H1 (cell line): ENCODE measurements at regions not wholly inside any gene's neighbourhood (a gene's known extent, or its start where the extent isn't known, plus 50 kb on each side); places are given as distances from the start of the nearest gene placed in this dataset.

ENCODE experiments used
- CTCF ChIA-PET: fragments of 300-600 bp; sonication (Branson Sonifier 250); formaldehyde crosslinking; loops from one replicate; lab custom pipeline; 2021; ENCODE audit not compliant: partially characterized antibody; lab: Charles Lee
- POLR2A ChIA-PET: fragments of 300-600 bp; sonication (Branson Sonifier 250); formaldehyde crosslinking; loops from one replicate; lab custom pipeline; 2021; ENCODE audit warnings: inconsistent platforms; ENCODE audit not compliant: partially characterized antibody; lab: Charles Lee
- DNase-seq, 2 experiments: peaks; one replicate each; pipeline versions ENCODE4 v3.0.0 to v3.0.0-alpha.2; 2010 to 2022; ENCODE audit warnings: low spot score in 2 of 2, low read depth in 1 of 2, mixed read lengths in 1 of 2
- FAIRE-seq: peaks from 2 replicates; lab custom pipeline; 2011; peaks lifted over from hg19 to GRCh38; lab: Jason Lieb, UNC
- H2AFZ ChIP-seq: 2 replicates; pipeline ENCODE4 v1.8.1; 2012; ENCODE audit warnings: low read length, inconsistent platforms
- H2AK5ac ChIP-seq: 2 replicates; pipeline ENCODE4 v1.6.1; 2013; ENCODE audit warnings: low read depth, low read length
- H2BK120ac ChIP-seq: replicated peaks from 2 replicates; pipeline ENCODE3; 2013; ENCODE audit warnings: low read depth, low read length, inconsistent platforms
- H2BK12ac ChIP-seq: 2 replicates; pipeline ENCODE4 v1.6.1; 2013; ENCODE audit warnings: low read depth, low read length
- H2BK15ac ChIP-seq: 2 replicates; pipeline ENCODE4 v1.6.1; 2013; ENCODE audit warnings: low read length
- H2BK20ac ChIP-seq: 2 replicates; pipeline ENCODE4 v1.6.1; 2013; ENCODE audit warnings: low read length
- H2BK5ac ChIP-seq: 2 replicates; pipeline ENCODE4 v1.6.1; 2013; ENCODE audit warnings: low read depth, low read length
- H3K14ac ChIP-seq: 2 replicates; pipeline ENCODE4 v1.6.1; 2013; ENCODE audit warnings: inconsistent platforms; ENCODE audit not compliant: insufficient read length
- H3K18ac ChIP-seq: 2 replicates; pipeline ENCODE4 v1.6.1; 2013; ENCODE audit warnings: low read length; ENCODE audit errors: extremely low read depth
- H3K23ac ChIP-seq: 2 replicates; pipeline ENCODE4 v1.6.1; 2013; ENCODE audit warnings: inconsistent platforms; ENCODE audit not compliant: insufficient read length
- H3K23me2 ChIP-seq: 2 replicates; pipeline ENCODE4 v1.6.1; 2013; ENCODE audit warnings: low read depth, low read length
- H3K27ac ChIP-seq: 2 replicates; pipeline ENCODE4 v1.6.1; 2011; ENCODE audit warnings: low read depth, low read length, inconsistent platforms
- H3K27me3 ChIP-seq, 4 experiments: replicated peaks in 1 of 4; 1 replicate in 1 of 4; 2 replicates in 3 of 4; pipeline versions ENCODE4 v1.6.1 to v1.8.1; 2011 to 2013; ENCODE audit warnings: low read length in 3 of 4, mild to moderate bottlenecking in 3 of 4, inconsistent platforms in 2 of 4, mixed read lengths in 2 of 4, moderate library complexity in 1 of 4; ENCODE audit not compliant: control insufficient read depth in 3 of 4, insufficient read depth in 3 of 4; ENCODE audit errors: extremely low read depth in 1 of 4
- H3K36me3 ChIP-seq, 4 experiments: 2 replicates each; pipeline versions ENCODE4 v1.6.1 to v1.8.1; 2011 to 2013; ENCODE audit warnings: mild to moderate bottlenecking in 4 of 4, low read length in 3 of 4, moderate library complexity in 2 of 4, control low read depth in 1 of 4, inconsistent platforms in 1 of 4; ENCODE audit not compliant: insufficient read depth in 4 of 4, control insufficient read depth in 2 of 4
- H3K4ac ChIP-seq: replicated peaks from 2 replicates; pipeline ENCODE3; 2013; ENCODE audit warnings: low read length, low read depth, mixed read lengths, inconsistent platforms; ENCODE audit not compliant: insufficient read length
- H3K4me1 ChIP-seq, 4 experiments: replicated peaks in 1 of 4; 1 replicate in 1 of 4; 2 replicates in 3 of 4; pipeline versions ENCODE4 v1.6.1 to v1.8.1; 2011 to 2013; ENCODE audit warnings: low read length in 3 of 4, inconsistent platforms in 2 of 4, mixed read lengths in 1 of 4; ENCODE audit not compliant: insufficient read depth in 4 of 4, control insufficient read depth in 3 of 4
- H3K4me2 ChIP-seq, 2 experiments: 2 replicates each; pipeline versions ENCODE4 v1.6.1 to v1.8.1; 2011 to 2013; ENCODE audit warnings: low read depth in 2 of 2, low read length in 2 of 2, control low read depth in 1 of 2, inconsistent platforms in 1 of 2, mild to moderate bottlenecking in 1 of 2; ENCODE audit not compliant: insufficient read depth in 1 of 2
- H3K4me3 ChIP-seq, 4 experiments: fragments of 200-600, 300-600 bp in 1 of 4; sonication (generic), shearing (Covaris generic), sonication (Bioruptor Twin) in 1 of 4; 2 replicates each; pipeline versions ENCODE4 v1.5.1 to v1.8.1; 2011 to 2016; ENCODE audit warnings: low read length in 4 of 4, low read depth in 3 of 4, control low read depth in 2 of 4, inconsistent platforms in 2 of 4, mild to moderate bottlenecking in 2 of 4, mixed read lengths in 1 of 4, moderate library complexity in 1 of 4; ENCODE audit not compliant: insufficient read depth in 2 of 4; ENCODE audit errors: extremely low read depth in 1 of 4
- H3K56ac ChIP-seq: replicated peaks from 2 replicates; pipeline ENCODE3; 2013; ENCODE audit warnings: low read depth, mild to moderate bottlenecking, mixed read lengths, low read length, inconsistent platforms; ENCODE audit not compliant: insufficient read length
- H3K79me1 ChIP-seq: 2 replicates; pipeline ENCODE4 v1.6.1; 2013; ENCODE audit warnings: low read depth, low read length, control low read depth
- H3K79me2 ChIP-seq, 2 experiments: 2 replicates each; pipeline versions ENCODE4 v1.6.1 to v1.8.1; 2012 to 2013; ENCODE audit warnings: low read length in 2 of 2, mild to moderate bottlenecking in 2 of 2, inconsistent platforms in 1 of 2; ENCODE audit not compliant: insufficient read depth in 2 of 2, control insufficient read depth in 1 of 2
- H3K9ac ChIP-seq, 4 experiments: replicated peaks in 1 of 4; 1 replicate in 1 of 4; 2 replicates in 3 of 4; pipeline versions ENCODE4 v1.6.1 to v1.8.1; 2011 to 2013; ENCODE audit warnings: low read depth in 3 of 4, low read length in 3 of 4, control low read depth in 2 of 4, mild to moderate bottlenecking in 2 of 4, moderate library complexity in 2 of 4, inconsistent platforms in 1 of 4; ENCODE audit errors: extremely low read depth in 1 of 4
- H3K9me3 ChIP-seq, 2 experiments: 2 replicates each; pipeline versions ENCODE4 v1.6.1 to v1.8.1; 2012 to 2013; ENCODE audit warnings: mild to moderate bottlenecking in 2 of 2, moderate library complexity in 2 of 2, control low read depth in 1 of 2, inconsistent platforms in 1 of 2, low read depth in 1 of 2, low read length in 1 of 2, mixed read lengths in 1 of 2; ENCODE audit not compliant: insufficient read depth in 2 of 2
- H4K20me1 ChIP-seq, 2 experiments: replicated peaks in 1 of 2; 2 replicates each; pipeline versions ENCODE3 to v1.8.1; 2011 to 2013; ENCODE audit warnings: inconsistent platforms in 2 of 2, low read length in 2 of 2, mild to moderate bottlenecking in 1 of 2; ENCODE audit not compliant: insufficient read depth in 2 of 2, control insufficient read depth in 1 of 2
- H4K5ac ChIP-seq: 2 replicates; pipeline ENCODE4 v1.6.1; 2013; ENCODE audit warnings: low read length, low read depth, mixed read lengths, inconsistent platforms; ENCODE audit not compliant: insufficient read length
- H4K8ac ChIP-seq: 2 replicates; pipeline ENCODE4 v1.8.0; 2013; ENCODE audit warnings: mild to moderate bottlenecking, moderate library complexity, low read length, inconsistent platforms; ENCODE audit not compliant: insufficient read depth; ENCODE audit errors: extremely low read depth
- H4K91ac ChIP-seq: replicated peaks from 2 replicates; pipeline ENCODE3; 2013; ENCODE audit warnings: low read length, mixed read lengths, inconsistent platforms; ENCODE audit not compliant: insufficient read length
- ATF2 ChIP-seq: IDR thresholded peaks from 2 replicates; pipeline ENCODE4 v1.6.1; 2012; ENCODE audit warnings: low read length, inconsistent platforms
- CBX5 ChIP-seq: fragments of 300-800, 300-1000 bp; sonication (generic); IDR thresholded peaks from 2 replicates; pipeline ENCODE4 v1.7.1; 2016; ENCODE audit warnings: antibody characterized with exemption, low read length, low read depth
- CBX8 ChIP-seq: fragments of 300-800, 300-1000 bp; sonication (generic); IDR thresholded peaks from 2 replicates; pipeline ENCODE4 v1.7.1; 2016; ENCODE audit warnings: low read depth, low read length, borderline replicate concordance
- CTCF ChIP-seq, 3 experiments: IDR thresholded peaks; 1 replicate in 2 of 3; 2 replicates in 1 of 3; pipeline versions ENCODE4 v1.5.1 to v1.6.1; 2011; ENCODE audit warnings: low read length in 3 of 3, mild to moderate bottlenecking in 3 of 3, inconsistent platforms in 2 of 3, low read depth in 1 of 3, moderate library complexity in 1 of 3; ENCODE audit not compliant: insufficient read depth in 1 of 3; ENCODE audit errors: control extremely low read depth in 1 of 3
- HDAC2 ChIP-seq, 2 experiments: fragments of 300-600 bp in 1 of 2; sonication (generic) in 1 of 2; IDR thresholded peaks; 2 replicates each; pipeline ENCODE4 v1.6.1; 2011 to 2012; ENCODE audit warnings: low read depth in 2 of 2, low read length in 2 of 2, mild to moderate bottlenecking in 2 of 2, moderate library complexity in 2 of 2, borderline replicate concordance in 1 of 2, inconsistent platforms in 1 of 2
- KDM1A ChIP-seq: fragments of 200-600, 300-600 bp; sonication (generic); IDR thresholded peaks from 2 replicates; pipeline ENCODE4 v1.7.1; 2016; ENCODE audit warnings: mild to moderate bottlenecking, low read length, borderline replicate concordance
- KDM4A ChIP-seq: IDR thresholded peaks from one replicate; pipeline ENCODE4 v1.7.1; 2012; ENCODE audit warnings: low read depth, mild to moderate bottlenecking, moderate library complexity, low read length, inconsistent platforms; ENCODE audit not compliant: severe bottlenecking
- POLR2A ChIP-seq, 2 experiments: IDR thresholded peaks; 1 replicate in 1 of 2; 2 replicates in 1 of 2; pipeline ENCODE4 v1.6.1; 2011; ENCODE audit warnings: low read depth in 2 of 2, low read length in 2 of 2, mild to moderate bottlenecking in 2 of 2; ENCODE audit errors: control extremely low read depth in 1 of 2
- SRF ChIP-seq: IDR thresholded peaks from 2 replicates; pipeline ENCODE4 v1.6.1; 2011; ENCODE audit warnings: mild to moderate bottlenecking, low read depth, low read length, moderate library complexity
- TAF7 ChIP-seq: optimal IDR thresholded peaks from 2 replicates; pipeline ENCODE3; 2011; ENCODE audit warnings: low read depth, mild to moderate bottlenecking, inconsistent platforms, low read length, moderate library complexity, borderline replicate concordance
- WGBS, 2 experiments: shearing (Covaris generic) in 1 of 2; methylation state at CpG; one replicate each; pipeline versions ENCODE4 v1.1.6 to v1.1.7; 2013 to 2015; ENCODE audit warnings: low lambda C conversion rate in 2 of 2, mixed read lengths in 2 of 2, inconsistent platforms in 1 of 2, low coverage in 1 of 2, missing lambda C conversion rate in 1 of 2; ENCODE audit not compliant: insufficient replicate concordance in 2 of 2, insufficient coverage in 1 of 2, insufficient read length in 1 of 2; ENCODE audit errors: extremely low coverage in 1 of 2, missing lambda C conversion rate in 1 of 2; 5-methylcytosine and 5-hydroxymethylcytosine counted together

- Histone ChIP-seq H4K8ac (no peak overlapping the region), H3K4ac (no peak overlapping the region), H4K20me1 (no peaks in the 10 kb centered on the region), H2AK5ac (no peak overlapping the region), H3K14ac (no peak overlapping the region), H3K27me3 (no peaks in the 10 kb centered on the region), H3K9me3 (no peaks in the 10 kb centered on the region), H3K79me1 (no peaks in the 10 kb centered on the region), H2BK20ac (no peak overlapping the region), H3K18ac (no peak overlapping the region), H2BK12ac (no peak overlapping the region), H3K9ac (no peak overlapping the region), H2BK120ac (no peak overlapping the region), H3K23me2 (no peaks in the 10 kb centered on the region), H2AFZ (no peak overlapping the region), H4K5ac (no peak overlapping the region), H3K56ac (no peak overlapping the region), H3K23ac (no peak overlapping the region), H2BK5ac (no peak overlapping the region), H3K4me2 (no peak overlapping the region), H2BK15ac (no peak overlapping the region), H3K79me2 (no peaks in the 10 kb centered on the region), H4K91ac (no peak overlapping the region), H3K27ac (no peak overlapping the region), H3K4me1 (no peaks in the 10 kb centered on the region), H3K4me3 (no peak overlapping the region), H3K36me3 (no peaks in the 10 kb centered on the region)
- WGBS, 2 experiments: 87% methylated on average over 7 of the region's 7 CpGs; no CpG with 5 or more reads in 1 of the 2 experiments
- FAIRE-seq (no peak), DNase-seq (no peak)
- POLR2A ChIA-PET: no interaction called here
- CTCF ChIA-PET: no interaction called here
- no peak for TF ChIP-seq KDM1A
- no peak for TF ChIP-seq CBX5
- no peak for TF ChIP-seq TAF7
- no peak for TF ChIP-seq KDM4A
- no peak for TF ChIP-seq CTCF (IDR thresholded peaks at IDR 0.05; ENCODE audit: control extremely low read depth in 1 of 3, insufficient read depth in 1 of 3, low read depth in 1 of 3, low read length in 3 of 3)
- no peak for TF ChIP-seq HDAC2 (IDR thresholded peaks at IDR 0.05; ENCODE audit: borderline replicate concordance in 1 of 2, low read depth in 2 of 2, low read length in 2 of 2)
- no peak for TF ChIP-seq POLR2A (IDR thresholded peaks at IDR 0.05; ENCODE audit: control extremely low read depth in 1 of 2, low read depth in 2 of 2, low read length in 2 of 2)
- no peak for TF ChIP-seq CBX8
- no peak for TF ChIP-seq SRF
- no peak for TF ChIP-seq ATF2
These were observed 60.4 kb downstream of the ZCCHC12 start for GRCh38 chrX:118883994-118884393.
